WTC11 (cell line): ENCODE measurements at regions not wholly inside any gene's neighbourhood (a gene's known extent, or its start where the extent isn't known, plus 50 kb on each side); places are given as distances from the start of the nearest gene placed in this dataset.

Experiments
- ATAC-seq: fragments of 200-7000 bp; cut with Tn5 transposase; 2 replicates; pipeline ENCODE4 v1.10.0; 2021; ENCODE audit warnings: mild to moderate bottlenecking, moderate library complexity
- CTCF ChIA-PET: fragments of 300-600 bp; sonication (Branson Sonifier 250); formaldehyde crosslinking; loops from one replicate; lab custom pipeline; 2021; ENCODE audit warnings: antibody characterized with exemption; lab: Charles Lee
- POLR2A ChIA-PET: fragments of 350-600 bp; sonication (Branson Sonifier 250); formaldehyde crosslinking; loops from one replicate; lab custom pipeline; 2021; ENCODE audit warnings: antibody characterized with exemption; lab: Charles Lee
- DNase-seq: peaks from one replicate; pipeline ENCODE4 v3.0.0; 2021; ENCODE audit warnings: low spot score
- H3K27ac Mint-ChIP-seq: 2 replicates; pipeline ENCODE4 v1.8.0; 2021; ENCODE audit warnings: mixed read lengths
- H3K27me3 Mint-ChIP-seq: 2 replicates; pipeline ENCODE4 v1.8.0; 2021; ENCODE audit warnings: low read depth, mild to moderate bottlenecking, moderate library complexity, mixed read lengths
- H3K36me3 Mint-ChIP-seq: 2 replicates; pipeline ENCODE4 v1.8.0; 2021; ENCODE audit warnings: mixed read lengths
- H3K4me1 Mint-ChIP-seq: 2 replicates; pipeline ENCODE4 v1.8.0; 2022; ENCODE audit warnings: mixed read lengths
- H3K4me3 Mint-ChIP-seq: 2 replicates; pipeline ENCODE4 v1.8.0; 2021; ENCODE audit warnings: mild to moderate bottlenecking, moderate library complexity, mixed read lengths
- H3K9me3 Mint-ChIP-seq: 2 replicates; pipeline ENCODE4 v1.8.0; 2021; ENCODE audit warnings: mixed read lengths
- CBFB ChIP-seq: sonication (generic); formaldehyde crosslinking; IDR thresholded peaks from 2 replicates; pipeline ENCODE4 v1.8.1; 2022; ENCODE audit warnings: mild to moderate bottlenecking, low read depth, missing genetic modification reagents
- CREB1 ChIP-seq: sonication (generic); formaldehyde crosslinking; IDR thresholded peaks from 2 replicates; pipeline ENCODE4 v1.8.0; 2023; ENCODE audit warnings: mild to moderate bottlenecking, missing genetic modification reagents
- FOXK1 ChIP-seq: sonication (generic); formaldehyde crosslinking; IDR thresholded peaks from 2 replicates; pipeline ENCODE4 v1.8.0; 2022; ENCODE audit warnings: mild to moderate bottlenecking, moderate library complexity, missing genetic modification reagents
- GABPB1 ChIP-seq: sonication (generic); formaldehyde crosslinking; IDR thresholded peaks from 2 replicates; pipeline ENCODE4 v1.8.1; 2023; ENCODE audit warnings: mild to moderate bottlenecking, missing genetic modification reagents
- HMGA2 ChIP-seq: fragments of 250-450 bp; sonication (Bioruptor Pico); IDR thresholded peaks from 2 replicates; pipeline ENCODE4 v1.4.0; 2021; ENCODE audit warnings: mild to moderate bottlenecking, moderate library complexity
- MYBL2 ChIP-seq: sonication (generic); formaldehyde crosslinking; IDR thresholded peaks from 2 replicates; pipeline ENCODE4 v1.8.1; 2023; ENCODE audit warnings: mild to moderate bottlenecking, moderate library complexity, missing genetic modification reagents
- NFATC4 ChIP-seq: fragments of 250-450 bp; sonication (Bioruptor Pico); IDR thresholded peaks from 2 replicates; pipeline ENCODE4 v1.9.0; 2021; ENCODE audit warnings: mild to moderate bottlenecking
- NFE2L1 ChIP-seq: sonication (generic); formaldehyde crosslinking; IDR thresholded peaks from 2 replicates; pipeline ENCODE4 v1.8.1; 2023; ENCODE audit warnings: missing genetic modification reagents
- NR1H2 ChIP-seq: sonication (generic); formaldehyde crosslinking; IDR thresholded peaks from 2 replicates; pipeline ENCODE4 v1.9.0; 2021; ENCODE audit warnings: mild to moderate bottlenecking, moderate library complexity, missing genetic modification reagents
- NR2C2 ChIP-seq: sonication (generic); formaldehyde crosslinking; IDR thresholded peaks from 2 replicates; pipeline ENCODE4 v1.8.0; 2022; ENCODE audit warnings: mild to moderate bottlenecking, missing genetic modification reagents
- NR3C1 ChIP-seq: sonication (generic); formaldehyde crosslinking; conservative IDR thresholded peaks from 2 replicates; pipeline ENCODE4 v1.8.1; 2023; ENCODE audit warnings: low read depth, mild to moderate bottlenecking, missing genetic modification reagents
- PRRX2 ChIP-seq: fragments of 250-450 bp; sonication (Bioruptor Pico); IDR thresholded peaks from 2 replicates; pipeline ENCODE4 v1.8.0; 2021; ENCODE audit warnings: mild to moderate bottlenecking
- RELA ChIP-seq: sonication (generic); formaldehyde crosslinking; IDR thresholded peaks from 2 replicates; pipeline ENCODE4 v1.8.1; 2022; ENCODE audit warnings: missing genetic modification reagents, mild to moderate bottlenecking, borderline replicate concordance
- RORB ChIP-seq: fragments of 250-450 bp; sonication (Bioruptor Pico); IDR thresholded peaks from 2 replicates; pipeline ENCODE4 v1.9.0; 2021; ENCODE audit warnings: mild to moderate bottlenecking
- SMAD3 ChIP-seq: sonication (generic); formaldehyde crosslinking; IDR thresholded peaks from 2 replicates; pipeline ENCODE4 v1.8.0; 2022; ENCODE audit warnings: missing genetic modification reagents, mild to moderate bottlenecking, borderline replicate concordance
- TEAD1 ChIP-seq: sonication (generic); formaldehyde crosslinking; IDR thresholded peaks from 2 replicates; pipeline ENCODE4 v1.8.0; 2022; ENCODE audit warnings: mild to moderate bottlenecking, missing genetic modification reagents
- TEAD4 ChIP-seq: sonication (generic); formaldehyde crosslinking; IDR thresholded peaks from 2 replicates; pipeline ENCODE4 v1.8.0; 2022; ENCODE audit warnings: mild to moderate bottlenecking, missing genetic modification reagents
- ZNF138 ChIP-seq: sonication (generic); formaldehyde crosslinking; conservative IDR thresholded peaks from 2 replicates; pipeline ENCODE4 v1.8.1; 2022; ENCODE audit warnings: mild to moderate bottlenecking, moderate library complexity, missing genetic modification reagents
- ZNF317 ChIP-seq: sonication (generic); formaldehyde crosslinking; IDR thresholded peaks from 2 replicates; pipeline ENCODE4 v1.8.1; 2023; ENCODE audit warnings: low read depth, mild to moderate bottlenecking, moderate library complexity, missing genetic modification reagents, borderline replicate concordance
- ZNF396 ChIP-seq: fragments of 250-450 bp; sonication (Bioruptor Pico); IDR thresholded peaks from 2 replicates; pipeline ENCODE4 v1.8.0; 2021; ENCODE audit warnings: mild to moderate bottlenecking, moderate library complexity, borderline replicate concordance
- ZNF671 ChIP-seq: fragments of 250-450 bp; sonication (Bioruptor Pico); IDR thresholded peaks from 2 replicates; pipeline ENCODE4 v1.8.0; 2021; ENCODE audit warnings: mild to moderate bottlenecking
- TF ChIP-seq, protein P1 (sequence below): sonication (generic); formaldehyde crosslinking; IDR thresholded peaks from 2 replicates; pipeline ENCODE4 v1.8.1; 2023; ENCODE audit warnings: mild to moderate bottlenecking, missing genetic modification reagents
- TF ChIP-seq, protein P2 (sequence below): sonication (generic); formaldehyde crosslinking; IDR thresholded peaks from 2 replicates; pipeline ENCODE4 v1.8.0; 2022; ENCODE audit warnings: mild to moderate bottlenecking, missing genetic modification reagents
- TF ChIP-seq, protein P3 (sequence below): sonication (generic); formaldehyde crosslinking; IDR thresholded peaks from 2 replicates; pipeline ENCODE4 v1.8.0; 2022; ENCODE audit warnings: mild to moderate bottlenecking, missing genetic modification reagents
- TF ChIP-seq, protein P4 (sequence below): sonication (generic); formaldehyde crosslinking; IDR thresholded peaks from 2 replicates; pipeline ENCODE4 v1.8.1; 2022; ENCODE audit warnings: low read depth, missing genetic modification reagents, borderline replicate concordance
- TF ChIP-seq, protein P5 (sequence below): sonication (generic); formaldehyde crosslinking; IDR thresholded peaks from 2 replicates; pipeline ENCODE4 v1.8.0; 2023; ENCODE audit warnings: mild to moderate bottlenecking, missing genetic modification reagents
- TF ChIP-seq, protein P6 (sequence below): sonication (generic); formaldehyde crosslinking; IDR thresholded peaks from 2 replicates; pipeline ENCODE4 v1.8.0; 2023; ENCODE audit warnings: missing genetic modification reagents

DNA sequence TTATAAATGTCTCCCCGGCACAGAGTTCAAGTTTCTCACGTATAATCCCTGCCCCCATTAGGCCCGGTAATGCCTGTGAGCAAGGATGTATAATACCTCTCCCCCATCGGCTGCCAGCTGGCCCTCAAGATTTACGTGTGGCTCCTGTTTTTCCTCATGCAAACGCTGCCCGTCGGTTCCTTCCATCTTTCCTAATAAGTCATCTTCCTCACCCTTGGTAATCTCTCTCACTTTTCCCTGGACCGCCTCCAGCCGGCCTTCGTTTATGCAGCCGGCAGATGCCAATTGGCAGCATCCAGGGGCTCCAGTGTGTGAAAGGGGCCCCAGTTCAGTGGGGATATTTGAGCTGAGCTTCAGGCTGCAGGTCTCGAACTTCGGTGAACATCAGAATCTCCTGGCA, 86.5 kb upstream of the NEURL1B start (continued):
- no peak for TF ChIP-seq ZNF396 (CRISPR knock-in tag)
- TF ChIP-seq, all 79 proteins: peak for 0

DNA sequence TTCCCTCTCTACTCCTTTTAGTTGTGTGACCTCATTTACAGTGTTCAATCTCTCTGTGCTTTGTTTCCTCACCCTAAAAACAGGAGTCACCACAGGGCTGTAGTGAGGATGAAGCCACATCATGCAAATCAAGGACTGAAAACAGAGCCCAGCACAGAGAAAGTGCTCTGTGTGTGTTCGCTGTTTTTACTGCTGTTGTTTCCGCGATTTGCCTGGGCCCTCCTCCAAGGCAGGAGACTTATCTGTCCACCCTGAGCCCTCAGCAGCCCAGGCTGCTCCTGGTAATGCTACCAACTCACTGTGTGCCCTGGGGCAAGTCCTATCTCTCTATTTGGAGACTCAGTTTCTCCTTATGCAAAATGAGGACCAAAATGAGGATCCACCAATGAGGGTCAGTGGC, 87.2 kb upstream of the NEURL1B start:
- ATAC-seq (no peak), DNase-seq (no peak)
- Mint-ChIP-seq H3K27me3 (no peaks in the 10 kb centered on the region; the same call in 1 of the 2 replicates), H3K36me3 (no peaks in the 10 kb centered on the region), H3K27ac (no peak overlapping the region), H3K9me3 (no peaks in the 10 kb centered on the region), H3K4me3 (no peak overlapping the region), H3K4me1 (peaks cover 12% of the 10 kb centered on the region)
- ChIA-PET POLR2A (no interaction called here), CTCF (no interaction called here)
- no peak for TF ChIP-seq RELA (CRISPR knock-in tag)
- TF ChIP-seq, protein P1, sequence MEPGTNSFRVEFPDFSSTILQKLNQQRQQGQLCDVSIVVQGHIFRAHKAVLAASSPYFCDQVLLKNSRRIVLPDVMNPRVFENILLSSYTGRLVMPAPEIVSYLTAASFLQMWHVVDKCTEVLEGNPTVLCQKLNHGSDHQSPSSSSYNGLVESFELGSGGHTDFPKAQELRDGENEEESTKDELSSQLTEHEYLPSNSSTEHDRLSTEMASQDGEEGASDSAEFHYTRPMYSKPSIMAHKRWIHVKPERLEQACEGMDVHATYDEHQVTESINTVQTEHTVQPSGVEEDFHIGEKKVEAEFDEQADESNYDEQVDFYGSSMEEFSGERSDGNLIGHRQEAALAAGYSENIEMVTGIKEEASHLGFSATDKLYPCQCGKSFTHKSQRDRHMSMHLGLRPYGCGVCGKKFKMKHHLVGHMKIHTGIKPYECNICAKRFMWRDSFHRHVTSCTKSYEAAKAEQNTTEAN: no peak
- no peak for TF ChIP-seq NFATC4 (CRISPR knock-in tag)
- TF ChIP-seq, protein P2, sequence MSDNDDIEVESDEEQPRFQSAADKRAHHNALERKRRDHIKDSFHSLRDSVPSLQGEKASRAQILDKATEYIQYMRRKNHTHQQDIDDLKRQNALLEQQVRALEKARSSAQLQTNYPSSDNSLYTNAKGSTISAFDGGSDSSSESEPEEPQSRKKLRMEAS (CRISPR knock-in tag): no peak
- no peak for TF ChIP-seq FOXK1 (CRISPR knock-in tag)
- no peak for TF ChIP-seq ZNF317 (CRISPR knock-in tag)
- no peak for TF ChIP-seq ZNF671 (CRISPR knock-in tag)
- no peak for TF ChIP-seq TEAD4
- TF ChIP-seq SMAD3 (CRISPR knock-in tag): no peak
- TF ChIP-seq, protein P3, sequence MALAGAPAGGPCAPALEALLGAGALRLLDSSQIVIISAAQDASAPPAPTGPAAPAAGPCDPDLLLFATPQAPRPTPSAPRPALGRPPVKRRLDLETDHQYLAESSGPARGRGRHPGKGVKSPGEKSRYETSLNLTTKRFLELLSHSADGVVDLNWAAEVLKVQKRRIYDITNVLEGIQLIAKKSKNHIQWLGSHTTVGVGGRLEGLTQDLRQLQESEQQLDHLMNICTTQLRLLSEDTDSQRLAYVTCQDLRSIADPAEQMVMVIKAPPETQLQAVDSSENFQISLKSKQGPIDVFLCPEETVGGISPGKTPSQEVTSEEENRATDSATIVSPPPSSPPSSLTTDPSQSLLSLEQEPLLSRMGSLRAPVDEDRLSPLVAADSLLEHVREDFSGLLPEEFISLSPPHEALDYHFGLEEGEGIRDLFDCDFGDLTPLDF (CRISPR knock-in tag): no peak
- no peak for TF ChIP-seq NR3C1 (CRISPR knock-in tag)
- no peak for TF ChIP-seq NR2C2 (CRISPR knock-in tag)
- no peak for TF ChIP-seq MYBL2
- no peak for TF ChIP-seq ZNF138 (CRISPR knock-in tag)
- TF ChIP-seq HMGA2 (CRISPR knock-in tag): no peak
- TF ChIP-seq CREB1 (CRISPR knock-in tag): no peak

DNA sequence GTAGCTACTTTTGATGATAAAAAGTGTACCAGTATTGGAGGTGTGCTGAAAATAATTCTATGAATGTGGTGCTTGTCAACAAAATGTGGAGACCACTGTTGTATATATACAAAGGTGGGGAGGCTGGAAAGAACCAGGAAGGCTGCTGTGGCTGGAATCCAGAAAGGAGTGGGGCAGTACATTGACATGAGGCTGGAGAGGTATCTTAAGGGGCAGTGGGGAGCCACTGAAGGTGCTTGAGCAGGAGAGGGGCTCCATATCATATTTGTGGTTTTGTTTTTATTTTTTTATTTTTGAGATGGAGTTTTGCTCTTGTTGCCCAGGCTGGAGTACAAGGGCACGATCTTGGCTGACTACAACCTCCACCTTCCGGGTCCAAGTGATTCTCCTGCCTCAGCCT, 87.9 kb upstream of the NEURL1B start:
- H3K27ac Mint-ChIP-seq: no peak overlapping the region

DNA sequence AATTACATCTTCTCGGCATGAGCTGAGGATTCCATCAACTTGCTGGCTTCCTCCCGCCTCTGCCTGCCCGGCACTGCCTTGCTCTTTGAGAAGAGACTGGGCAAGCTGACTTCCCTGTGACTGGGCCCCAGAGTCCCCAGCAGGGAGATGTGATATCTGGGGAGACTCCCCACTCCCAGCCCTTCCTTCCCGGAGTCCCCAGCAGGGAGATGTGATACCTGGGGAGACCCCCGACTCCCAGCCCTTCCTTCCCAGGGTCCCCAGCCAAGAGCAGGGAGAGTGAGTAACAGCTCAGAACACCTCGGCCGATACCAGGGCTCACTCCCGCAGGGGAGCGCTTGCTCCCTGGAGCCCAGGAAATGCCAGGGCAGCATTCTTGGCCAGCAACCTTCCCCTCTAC, 90.1 kb upstream of the NEURL1B start:
- H3K4me1 Mint-ChIP-seq: peaks cover 7% of the 10 kb centered on the region
- no peak for DNase-seq
- H3K27me3 Mint-ChIP-seq: peaks cover 8% of the 10 kb centered on the region
- POLR2A ChIA-PET: interaction anchor here (0.6 kb wide), 1 partner anchor 14 kb away, joined by 3 read pairs; no protein-coding TSS in a partner anchor
- H3K36me3 Mint-ChIP-seq: no peaks in the 10 kb centered on the region
- CTCF ChIA-PET: interaction anchor here (0.8 kb wide), 1 partner anchor 72 kb away, joined by 5 read pairs; no protein-coding TSS in a partner anchor
- no peaks in the 10 kb centered on the region for H3K9me3 Mint-ChIP-seq
- ATAC-seq: no peak
- H3K4me3 Mint-ChIP-seq: no peak overlapping the region
- H3K27ac Mint-ChIP-seq: no peak overlapping the region
- no peak for TF ChIP-seq RORB (CRISPR knock-in tag)
- TF ChIP-seq NFE2L1 (CRISPR knock-in tag): no peak
- TF ChIP-seq NR1H2 (CRISPR knock-in tag): no peak
- TF ChIP-seq CBFB (CRISPR knock-in tag): no peak
- TF ChIP-seq NR3C1 (CRISPR knock-in tag): no peak
- no peak for TF ChIP-seq PRRX2 (CRISPR knock-in tag)
- TF ChIP-seq, protein P4, sequence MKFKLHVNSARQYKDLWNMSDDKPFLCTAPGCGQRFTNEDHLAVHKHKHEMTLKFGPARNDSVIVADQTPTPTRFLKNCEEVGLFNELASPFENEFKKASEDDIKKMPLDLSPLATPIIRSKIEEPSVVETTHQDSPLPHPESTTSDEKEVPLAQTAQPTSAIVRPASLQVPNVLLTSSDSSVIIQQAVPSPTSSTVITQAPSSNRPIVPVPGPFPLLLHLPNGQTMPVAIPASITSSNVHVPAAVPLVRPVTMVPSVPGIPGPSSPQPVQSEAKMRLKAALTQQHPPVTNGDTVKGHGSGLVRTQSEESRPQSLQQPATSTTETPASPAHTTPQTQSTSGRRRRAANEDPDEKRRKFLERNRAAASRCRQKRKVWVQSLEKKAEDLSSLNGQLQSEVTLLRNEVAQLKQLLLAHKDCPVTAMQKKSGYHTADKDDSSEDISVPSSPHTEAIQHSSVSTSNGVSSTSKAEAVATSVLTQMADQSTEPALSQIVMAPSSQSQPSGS (CRISPR knock-in tag): no peak
- TF ChIP-seq, protein P5, sequence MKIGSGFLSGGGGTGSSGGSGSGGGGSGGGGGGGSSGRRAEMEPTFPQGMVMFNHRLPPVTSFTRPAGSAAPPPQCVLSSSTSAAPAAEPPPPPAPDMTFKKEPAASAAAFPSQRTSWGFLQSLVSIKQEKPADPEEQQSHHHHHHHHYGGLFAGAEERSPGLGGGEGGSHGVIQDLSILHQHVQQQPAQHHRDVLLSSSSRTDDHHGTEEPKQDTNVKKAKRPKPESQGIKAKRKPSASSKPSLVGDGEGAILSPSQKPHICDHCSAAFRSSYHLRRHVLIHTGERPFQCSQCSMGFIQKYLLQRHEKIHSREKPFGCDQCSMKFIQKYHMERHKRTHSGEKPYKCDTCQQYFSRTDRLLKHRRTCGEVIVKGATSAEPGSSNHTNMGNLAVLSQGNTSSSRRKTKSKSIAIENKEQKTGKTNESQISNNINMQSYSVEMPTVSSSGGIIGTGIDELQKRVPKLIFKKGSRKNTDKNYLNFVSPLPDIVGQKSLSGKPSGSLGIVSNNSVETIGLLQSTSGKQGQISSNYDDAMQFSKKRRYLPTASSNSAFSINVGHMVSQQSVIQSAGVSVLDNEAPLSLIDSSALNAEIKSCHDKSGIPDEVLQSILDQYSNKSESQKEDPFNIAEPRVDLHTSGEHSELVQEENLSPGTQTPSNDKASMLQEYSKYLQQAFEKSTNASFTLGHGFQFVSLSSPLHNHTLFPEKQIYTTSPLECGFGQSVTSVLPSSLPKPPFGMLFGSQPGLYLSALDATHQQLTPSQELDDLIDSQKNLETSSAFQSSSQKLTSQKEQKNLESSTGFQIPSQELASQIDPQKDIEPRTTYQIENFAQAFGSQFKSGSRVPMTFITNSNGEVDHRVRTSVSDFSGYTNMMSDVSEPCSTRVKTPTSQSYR: no peak
- TF ChIP-seq GABPB1: no peak

More for the DNA sequence above, 87.9 kb upstream of the NEURL1B start:
- ATAC-seq: no peak
- Mint-ChIP-seq H3K36me3 (no peaks in the 10 kb centered on the region), H3K9me3 (no peaks in the 10 kb centered on the region), H3K4me3 (no peak overlapping the region), H3K4me1 (peaks cover 12% of the 10 kb centered on the region)
- no peak for DNase-seq
- CTCF ChIA-PET: no interaction called here
- TF ChIP-seq, protein P6, sequence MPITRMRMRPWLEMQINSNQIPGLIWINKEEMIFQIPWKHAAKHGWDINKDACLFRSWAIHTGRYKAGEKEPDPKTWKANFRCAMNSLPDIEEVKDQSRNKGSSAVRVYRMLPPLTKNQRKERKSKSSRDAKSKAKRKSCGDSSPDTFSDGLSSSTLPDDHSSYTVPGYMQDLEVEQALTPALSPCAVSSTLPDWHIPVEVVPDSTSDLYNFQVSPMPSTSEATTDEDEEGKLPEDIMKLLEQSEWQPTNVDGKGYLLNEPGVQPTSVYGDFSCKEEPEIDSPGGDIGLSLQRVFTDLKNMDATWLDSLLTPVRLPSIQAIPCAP (CRISPR knock-in tag): no peak
- no peak for TF ChIP-seq TEAD1 (CRISPR knock-in tag)
- TF ChIP-seq, all 79 proteins: peak for 0
- POLR2A ChIA-PET: no interaction called here
- H3K27me3 Mint-ChIP-seq: no peaks in the 10 kb centered on the region; the same call in 1 of the 2 replicates
